ENCODE measurements at regions not wholly inside any gene's neighbourhood (a gene's known extent, or its start where the extent isn't known, plus 50 kb on each side); places are given as distances from the start of the nearest gene placed in this dataset.

GRCh38 chr7:101740981-101741725, 76.3 kb upstream of the CUX1 start:
- H3K4me3 ChIP-seq (ENCODE audit: low read depth in 1 of 3, low read length in 3 of 3) = no peak overlapping the region
- no peak for DNase-seq (ENCODE audit: low spot score)
- no peak for TF ChIP-seq RXRA (IDR thresholded peaks at IDR 0.05)
- no peak for TF ChIP-seq YY1 (IDR thresholded peaks at IDR 0.05)
- no peak for TF ChIP-seq MAX (IDR thresholded peaks at IDR 0.05)
- no peak for TF ChIP-seq NR2F2 (IDR thresholded peaks at IDR 0.05)
- no peak for TF ChIP-seq GABPA (IDR thresholded peaks at IDR 0.05 in 1 of 2, conservative IDR thresholded peaks at IDR 0.05 in 1 of 2)
- TF ChIP-seq ATF3 (IDR thresholded peaks at IDR 0.05) = no peak
- TF ChIP-seq TAF1 (conservative IDR thresholded peaks at IDR 0.05) = no peak
- TF ChIP-seq JUND (IDR thresholded peaks at IDR 0.05) = no peak
- no peak for TF ChIP-seq CTCF (IDR thresholded peaks at IDR 0.05; ENCODE audit: low read depth, low read length, missing input control)
- no peak for TF ChIP-seq SP1 (IDR thresholded peaks at IDR 0.05)
- TF ChIP-seq HNF4A (conservative IDR thresholded peaks at IDR 0.05) = no peak
- TF ChIP-seq RAD21 (IDR thresholded peaks at IDR 0.05) = no peak
- no peak for TF ChIP-seq EGR1 (IDR thresholded peaks at IDR 0.05; ENCODE audit: low read depth in 2 of 2)
- TF ChIP-seq FOXA1 (IDR thresholded peaks at IDR 0.05) = no peak
- TF ChIP-seq HNF4G (IDR thresholded peaks at IDR 0.05) = no peak
- no peak for TF ChIP-seq REST (IDR thresholded peaks at IDR 0.05)
- TF ChIP-seq ZBTB33 (IDR thresholded peaks at IDR 0.05) = no peak
- no peak for TF ChIP-seq FOXA2 (IDR thresholded peaks at IDR 0.05)
- no peaks in the 10 kb centered on the region for H3K9me3 ChIP-seq (ENCODE audit: control insufficient read depth in 4 of 4, low read length in 3 of 4)
- H3K27me3 ChIP-seq (ENCODE audit: control insufficient read depth in 4 of 4, insufficient read depth in 4 of 4, low read length in 3 of 4) = no peaks in the 10 kb centered on the region
- H3K4me1 ChIP-seq (ENCODE audit: control insufficient read depth in 4 of 4, insufficient read depth in 4 of 4, low read length in 3 of 4) = peaks cover 3 to 6% (median 4%) of the 10 kb centered on the region in 4 donors
- 74% methylated on average over 9 of the region's 9 CpGs for WGBS
- no peak overlapping the region for H3K27ac ChIP-seq (ENCODE audit: low read depth in 1 of 2, low read length in 2 of 2)
- no peaks in the 10 kb centered on the region for H3K36me3 ChIP-seq (ENCODE audit: control insufficient read depth in 4 of 4, insufficient read depth in 3 of 4, low read depth in 1 of 4, low read length in 3 of 4)
- H3K9ac ChIP-seq (ENCODE audit: low read depth in 1 of 2, low read length in 2 of 2) = no peak overlapping the region

Measured in liver (tissue), 8 donors.